HEK293T (cell line): ENCODE measurements at regions not wholly inside any gene's neighbourhood (a gene's known extent, or its start where the extent isn't known, plus 50 kb on each side); places are given as distances from the start of the nearest gene placed in this dataset.

ENCODE experiments used
- CTBP1 ChIP-seq: fragments of 450-650 bp; IDR thresholded peaks from 2 replicates; pipeline ENCODE4 v1.6.1; 2016; ENCODE audit warnings: borderline replicate concordance
- ELF4 ChIP-seq: fragments of 450-650 bp; IDR thresholded peaks from 2 replicates; pipeline ENCODE4 v1.6.1; 2017; ENCODE audit warnings: antibody characterized with exemption
- L3MBTL2 ChIP-seq: fragments of 450-650 bp; conservative IDR thresholded peaks from 2 replicates; pipeline ENCODE4 v1.6.1; 2016; ENCODE audit warnings: mild to moderate bottlenecking
- LEF1 ChIP-seq: fragments of 450-650 bp; IDR thresholded peaks from 2 replicates; pipeline ENCODE4 v1.6.1; 2017; ENCODE audit warnings: mild to moderate bottlenecking, borderline replicate concordance
- SP1 ChIP-seq: fragments of 450-650 bp; IDR thresholded peaks from 2 replicates; pipeline ENCODE4 v1.6.1; 2017
- SUZ12 ChIP-seq: fragments of 450-650 bp; IDR thresholded peaks from 2 replicates; pipeline ENCODE4 v1.6.1; 2016; ENCODE audit warnings: mild to moderate bottlenecking

GRCh38 chr4:77235289-77235854, 78.4 kb downstream of the CCNG2 start:
- no peak for TF ChIP-seq SUZ12
- TF ChIP-seq L3MBTL2 = no peak
- no peak for TF ChIP-seq ELF4
- TF ChIP-seq CTBP1 = no peak
- no peak for TF ChIP-seq SP1
- no peak for TF ChIP-seq LEF1
